HCT116 (cell line): ENCODE measurements at regions not wholly inside any gene's neighbourhood (a gene's known extent, or its start where the extent isn't known, plus 50 kb on each side); places are given as distances from the start of the nearest gene placed in this dataset.

ENCODE experiments used
- ATF3 ChIP-seq: IDR thresholded peaks from 2 replicates; pipeline ENCODE4 v1.6.1; 2012
- CEBPB ChIP-seq: IDR thresholded peaks from 2 replicates; pipeline ENCODE4 v1.6.1; 2012; ENCODE audit warnings: low read depth
- CTCF ChIP-seq, 3 experiments: fragments of 200-600 bp in 1 of 3; sonication (generic) in 1 of 3; IDR thresholded peaks in 2 of 3; conservative IDR thresholded peaks in 1 of 3; 2 replicates each; pipeline ENCODE4 v1.5.1; 2012 to 2017; ENCODE audit warnings: low read depth in 2 of 3, low read length in 2 of 3, antibody characterized with exemption in 1 of 3, borderline replicate concordance in 1 of 3, control low read depth in 1 of 3, mild to moderate bottlenecking in 1 of 3, mixed read lengths in 1 of 3, mixed run types in 1 of 3, moderate library complexity in 1 of 3; ENCODE audit not compliant: insufficient read depth in 1 of 3
- EZH2 ChIP-seq: fragments of 200-600 bp; sonication (generic); IDR thresholded peaks from 2 replicates; pipeline ENCODE4 v1.6.1; 2017; ENCODE audit warnings: antibody characterized with exemption, mixed run types
- EZH2phosphoT487 ChIP-seq: fragments of 200-600 bp; IDR thresholded peaks from 2 replicates; pipeline ENCODE4 v1.6.1; 2018; ENCODE audit warnings: antibody characterized with exemption, borderline replicate concordance
- MAX ChIP-seq: IDR thresholded peaks from 2 replicates; pipeline ENCODE4 v1.6.1; 2012
- POLR2A ChIP-seq: IDR thresholded peaks from 2 replicates; pipeline ENCODE4 v1.7.0; 2011; ENCODE audit warnings: borderline replicate concordance; ENCODE audit not compliant: insufficient read depth, insufficient read length; ENCODE audit errors: extremely low read depth
- SIN3A ChIP-seq: IDR thresholded peaks from 2 replicates; pipeline ENCODE4 v1.6.1; 2012; ENCODE audit warnings: low read depth
- SP1 ChIP-seq: IDR thresholded peaks from 2 replicates; pipeline ENCODE4 v1.6.1; 2012; ENCODE audit warnings: low read depth
- SRF ChIP-seq: IDR thresholded peaks from 2 replicates; pipeline ENCODE4 v1.6.1; 2012; ENCODE audit warnings: low read depth
- ZFX ChIP-seq: fragments of 450-650 bp; IDR thresholded peaks from 2 replicates; pipeline ENCODE4 v1.6.1; 2017
- ZNF274 ChIP-seq: fragments of 200-500 bp; sonication (Bioruptor generic); IDR thresholded peaks from 2 replicates; pipeline ENCODE4 v1.6.1; 2014; ENCODE audit warnings: mild to moderate bottlenecking, low read depth, low read length, inconsistent platforms

GRCh38 chr3:188947401-188948280 is 224.1 kb upstream of the TPRG1 start:
- TF ChIP-seq ZFX (0 out of 2 replicates have a peak, but pooled peaks have one; percentile 10), SRF (no peak), SP1 (no peak), MAX (no peak), CTCF (IDR thresholded peaks at IDR 0.05 in 2 of 3, conservative IDR thresholded peaks at IDR 0.05 in 1 of 3; ENCODE audit: borderline replicate concordance in 1 of 3, insufficient read depth in 1 of 3, low read depth in 2 of 3, low read length in 2 of 3) (peak in 2 of 3 experiments; percentile 47 to 56; a peak in 4 of 6 replicates), POLR2A (peak; percentile 46), CEBPB (no peak), EZH2 (no peak), EZH2phosphoT487 (no peak), SIN3A (no peak), ZNF274 (no peak), ATF3 (no peak)
